ENCODE measurements at regions not wholly inside any gene's neighbourhood (a gene's known extent, or its start where the extent isn't known, plus 50 kb on each side); places are given as distances from the start of the nearest gene placed in this dataset.

- H3K4me1 ChIP-seq (ENCODE audit: control insufficient read depth, insufficient read depth, low read length) = peaks cover 23% of the 10 kb centered on the region
- no peak overlapping the region for H2AFZ ChIP-seq (replicated peaks; ENCODE audit: low read length, poor library complexity)
- no peaks in the 10 kb centered on the region for H3K79me1 ChIP-seq (ENCODE audit: low read depth in 1 of 2, low read length in 2 of 2)
- WGBS, 2 experiments (ENCODE audit: extremely low coverage in 2 of 2, insufficient read length in 1 of 2) = no CpG with 5 or more reads among the region's 2 CpGs
- H3K18ac ChIP-seq (ENCODE audit: low read depth, low read length) = no peak overlapping the region
- H4K20me1 ChIP-seq (ENCODE audit: insufficient read depth, low read length) = no peaks in the 10 kb centered on the region
- DNase-seq = peak; percentile 48
- no peak for ATAC-seq (ENCODE audit: low read depth)
- H3K23ac ChIP-seq (ENCODE audit: low read depth, low read length) = 0 out of 2 replicates have a peak overlapping the region, but pooled peaks have one; percentile 23
- H2BK5ac ChIP-seq (ENCODE audit: low read depth, low read length, poor library complexity, severe bottlenecking) = no peak overlapping the region
- H3K9ac ChIP-seq (ENCODE audit: low read depth, low read length) = no peak overlapping the region
- peaks cover 14% of the 10 kb centered on the region for H3K9me1 ChIP-seq (ENCODE audit: insufficient read depth, low read length)
- H3K36me3 ChIP-seq (ENCODE audit: control insufficient read depth, insufficient read depth, low read length) = no peaks in the 10 kb centered on the region
- no peak overlapping the region for H3K27ac ChIP-seq (ENCODE audit: insufficient read depth, low read length)
- H4K91ac ChIP-seq (ENCODE audit: insufficient read depth, low read depth, low read length) = no peak overlapping the region
- no peak overlapping the region; the same call in 1 of the 2 replicates for H3K4ac ChIP-seq (ENCODE audit: low read depth, low read length)
- no peak overlapping the region for H3K14ac ChIP-seq (replicated peaks; ENCODE audit: low read depth, low read length)
- TF ChIP-seq RFX5 (IDR thresholded peaks at IDR 0.05; ENCODE audit: low read depth, low read length) (no peak), MXI1 (IDR thresholded peaks at IDR 0.05; ENCODE audit: borderline replicate concordance, low read depth, low read length) (no peak), FOS (IDR thresholded peaks at IDR 0.05; ENCODE audit: low read depth, low read length) (no peak), RCOR1 (IDR thresholded peaks at IDR 0.05; ENCODE audit: insufficient replicate concordance, low read length) (no peak), CEBPB (IDR thresholded peaks at IDR 0.05; ENCODE audit: low read depth, low read length) (no peak), SMC3 (IDR thresholded peaks at IDR 0.05; ENCODE audit: low read depth, low read length) (no peak), POLR2A (IDR thresholded peaks at IDR 0.05; ENCODE audit: low read depth, low read length) (no peak)
- TF ChIP-seq, protein P1, sequence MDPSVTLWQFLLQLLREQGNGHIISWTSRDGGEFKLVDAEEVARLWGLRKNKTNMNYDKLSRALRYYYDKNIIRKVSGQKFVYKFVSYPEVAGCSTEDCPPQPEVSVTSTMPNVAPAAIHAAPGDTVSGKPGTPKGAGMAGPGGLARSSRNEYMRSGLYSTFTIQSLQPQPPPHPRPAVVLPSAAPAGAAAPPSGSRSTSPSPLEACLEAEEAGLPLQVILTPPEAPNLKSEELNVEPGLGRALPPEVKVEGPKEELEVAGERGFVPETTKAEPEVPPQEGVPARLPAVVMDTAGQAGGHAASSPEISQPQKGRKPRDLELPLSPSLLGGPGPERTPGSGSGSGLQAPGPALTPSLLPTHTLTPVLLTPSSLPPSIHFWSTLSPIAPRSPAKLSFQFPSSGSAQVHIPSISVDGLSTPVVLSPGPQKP (IDR thresholded peaks at IDR 0.05; ENCODE audit: borderline replicate concordance, low read depth, low read length) = no peak
- H3K9me3 ChIP-seq (ENCODE audit: control insufficient read depth, insufficient read depth, low read length) = no peaks in the 10 kb centered on the region
- ChIA-PET POLR2A (ENCODE audit: unreplicated experiment) (no interaction called here), CTCF (interaction anchor here (1.0 kb wide), 1 partner anchor 9 kb away, joined by 3 read pairs; no protein-coding TSS in a partner anchor)
- H2BK15ac ChIP-seq (ENCODE audit: low read depth, low read length) = no peak overlapping the region
- dilution Hi-C loops (cut with HindIII; ENCODE audit: low sequenced_read_pairs, unreplicated experiment) (no loop called here), in situ Hi-C loops (cut with MboI; ENCODE audit: low sequenced_read_pairs) (no loop called here), intact Hi-C loops (cut with micrococcal nuclease) (no loop called here)
- no TSS peak for BruUV-seq (replicated peaks)
- peak overlapping the region; percentile 6; the same call in 1 of the 2 replicates for H2BK20ac ChIP-seq (ENCODE audit: low read depth, low read length)
- no peak overlapping the region for H3K56ac ChIP-seq (ENCODE audit: extremely low read depth, insufficient read depth, low read length)
- H3K27me3 ChIP-seq (ENCODE audit: control insufficient read depth, insufficient read depth, low read length) = no peaks in the 10 kb centered on the region
- H3K4me2 ChIP-seq (ENCODE audit: low read depth, low read length) = no peak overlapping the region
- H4K8ac ChIP-seq (ENCODE audit: low read depth in 2 of 2, low read length in 2 of 2) = no peak overlapping the region
- no peak overlapping the region for H3K4me3 ChIP-seq (ENCODE audit: insufficient read depth, low read depth, low read length)
- no peak overlapping the region for H4K5ac ChIP-seq (ENCODE audit: low read depth, low read length)
- H2AK9ac ChIP-seq (replicated peaks; ENCODE audit: low read depth, low read length, poor library complexity) = no peak overlapping the region
- no peak overlapping the region for H2AK5ac ChIP-seq (ENCODE audit: low read depth, low read length)
- no peak overlapping the region for H2BK120ac ChIP-seq (ENCODE audit: low read depth, low read length)
These were observed 97.4 kb downstream of the SNX5 start for GRCh38 chr20:17871181-17871580.

All from IMR-90 (cell line).